ENCODE measurements at regions not wholly inside any gene's neighbourhood (a gene's known extent, or its start where the extent isn't known, plus 50 kb on each side); places are given as distances from the start of the nearest gene placed in this dataset.

GRCh38 chr3:137460944-137461343, 303.2 kb upstream of the SOX14 start:
- Histone ChIP-seq H3K9me3 (ENCODE audit: low read length) (no peaks in the 10 kb centered on the region), H3K9ac (ENCODE audit: insufficient read depth, low read depth, low read length) (no peak overlapping the region), H3K4me2 (ENCODE audit: low read depth, low read length) (no peak overlapping the region), H2AFZ (ENCODE audit: low read length) (no peak overlapping the region), H4K20me1 (ENCODE audit: insufficient read depth, low read length) (no peaks in the 10 kb centered on the region), H3K4me1 (ENCODE audit: insufficient read depth, low read length) (no peaks in the 10 kb centered on the region), H3K4me3 (replicated peaks in 1 of 3; ENCODE audit: insufficient read depth in 1 of 3, low read depth in 2 of 3, low read length in 3 of 3) (no peak overlapping the region), H3K27ac (ENCODE audit: extremely low read length, insufficient read depth, low read length) (no peak overlapping the region), H3K36me3 (replicated peaks in 1 of 2; ENCODE audit: control insufficient read depth in 1 of 2, insufficient read depth in 2 of 2, low read length in 2 of 2) (no peaks in the 10 kb centered on the region), H3K79me2 (ENCODE audit: insufficient read depth, low read length) (no peaks in the 10 kb centered on the region), H3K27me3 (ENCODE audit: control insufficient read depth in 1 of 2, insufficient read depth in 2 of 2, low read length in 2 of 2) (no peaks in the 10 kb centered on the region)
- whole genome bisulfite sequencing (ENCODE audit: low lambda C conversion rate) = 68% methylated on average over 4 of the region's 4 CpGs
- no TSS peak for BruUV-seq (replicated peaks)
- FAIRE-seq (no peak), DNase-seq (ENCODE audit: low spot score) (no peak), ATAC-seq (no peak)
- ChIA-PET CTCF (ENCODE audit: low intra/inter-chr PET ratio, low total read pairs) (no interaction called here), POLR2A (no interaction called here)
- in situ Hi-C loops (cut with HindIII; ENCODE audit: extremely low pct_ligation_motif_present, low pct_unique_long_range_greater_than_20kb) (no loop called here), intact Hi-C loops (cut with micrococcal nuclease; ENCODE audit: unreplicated experiment) (no loop called here)
- TF ChIP-seq ZNF101 (CRISPR knock-in tag; IDR thresholded peaks at IDR 0.05; ENCODE audit: borderline replicate concordance, low read depth) = no peak
- no peak for TF ChIP-seq ZNF674 (CRISPR knock-in tag; IDR thresholded peaks at IDR 0.05; ENCODE audit: low read depth)
- TF ChIP-seq SMARCE1 (IDR thresholded peaks at IDR 0.05; ENCODE audit: borderline replicate concordance) = no peak
- TF ChIP-seq, protein P1, sequence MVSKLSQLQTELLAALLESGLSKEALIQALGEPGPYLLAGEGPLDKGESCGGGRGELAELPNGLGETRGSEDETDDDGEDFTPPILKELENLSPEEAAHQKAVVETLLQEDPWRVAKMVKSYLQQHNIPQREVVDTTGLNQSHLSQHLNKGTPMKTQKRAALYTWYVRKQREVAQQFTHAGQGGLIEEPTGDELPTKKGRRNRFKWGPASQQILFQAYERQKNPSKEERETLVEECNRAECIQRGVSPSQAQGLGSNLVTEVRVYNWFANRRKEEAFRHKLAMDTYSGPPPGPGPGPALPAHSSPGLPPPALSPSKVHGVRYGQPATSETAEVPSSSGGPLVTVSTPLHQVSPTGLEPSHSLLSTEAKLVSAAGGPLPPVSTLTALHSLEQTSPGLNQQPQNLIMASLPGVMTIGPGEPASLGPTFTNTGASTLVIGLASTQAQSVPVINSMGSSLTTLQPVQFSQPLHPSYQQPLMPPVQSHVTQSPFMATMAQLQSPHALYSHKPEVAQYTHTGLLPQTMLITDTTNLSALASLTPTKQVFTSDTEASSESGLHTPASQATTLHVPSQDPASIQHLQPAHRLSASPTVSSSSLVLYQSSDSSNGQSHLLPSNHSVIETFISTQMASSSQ (IDR thresholded peaks at IDR 0.05; ENCODE audit: low read depth) = no peak
- TF ChIP-seq, protein P1 (CRISPR knock-in tag; IDR thresholded peaks at IDR 0.05; ENCODE audit: borderline replicate concordance) = no peak
- no peak for TF ChIP-seq PBX2 (CRISPR knock-in tag; IDR thresholded peaks at IDR 0.05)
- no peak for TF ChIP-seq JDP2 (CRISPR knock-in tag; IDR thresholded peaks at IDR 0.05; ENCODE audit: borderline replicate concordance)
- TF ChIP-seq, protein P2, sequence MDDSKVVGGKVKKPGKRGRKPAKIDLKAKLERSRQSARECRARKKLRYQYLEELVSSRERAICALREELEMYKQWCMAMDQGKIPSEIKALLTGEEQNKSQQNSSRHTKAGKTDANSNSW (CRISPR knock-in tag; IDR thresholded peaks at IDR 0.05; ENCODE audit: borderline replicate concordance) = no peak

Measured in HepG2 (cell line).